Osteoblast (primary cell): ENCODE measurements at regions not wholly inside any gene's neighbourhood (a gene's known extent, or its start where the extent isn't known, plus 50 kb on each side); places are given as distances from the start of the nearest gene placed in this dataset.

Source experiments
- DNase-seq: peaks from one replicate; pipeline ENCODE4 v3.0.0; 2011; ENCODE audit warnings: low spot score, mixed read lengths; ENCODE audit not compliant: insufficient read length; ENCODE audit errors: missing footprints
- H2AFZ ChIP-seq: 2 replicates; pipeline ENCODE4 v1.6.0; 2011; ENCODE audit warnings: mild to moderate bottlenecking, low read length
- H3K27ac ChIP-seq: 2 replicates; pipeline ENCODE4 v1.5.1; 2011; ENCODE audit warnings: mild to moderate bottlenecking, low read depth, low read length, moderate library complexity
- H3K27me3 ChIP-seq: 2 replicates; pipeline ENCODE4 v1.6.0; 2012; ENCODE audit warnings: mild to moderate bottlenecking, control low read depth, inconsistent platforms, low read length, moderate library complexity; ENCODE audit not compliant: insufficient read depth
- H3K36me3 ChIP-seq: 2 replicates; pipeline ENCODE4 v1.5.1; 2011; ENCODE audit warnings: mild to moderate bottlenecking, low read length, control low read depth, moderate library complexity; ENCODE audit not compliant: insufficient read depth
- H3K4me1 ChIP-seq: 2 replicates; pipeline ENCODE4 v1.5.1; 2011; ENCODE audit warnings: mild to moderate bottlenecking, low read length, control low read depth, moderate library complexity; ENCODE audit not compliant: insufficient read depth
- H3K4me2 ChIP-seq: 2 replicates; pipeline ENCODE4 v1.6.0; 2011; ENCODE audit warnings: mild to moderate bottlenecking, low read length; ENCODE audit not compliant: insufficient read depth
- H3K4me3 ChIP-seq: fragments of 200-600 bp; sonication (generic); 3 replicates; pipeline ENCODE4 v1.5.1; 2012; ENCODE audit warnings: mild to moderate bottlenecking, low read length, inconsistent platforms; ENCODE audit not compliant: insufficient read depth
- H3K79me2 ChIP-seq: 2 replicates; pipeline ENCODE4 v1.6.0; 2012; ENCODE audit warnings: mild to moderate bottlenecking, low read length, control low read depth, inconsistent platforms; ENCODE audit not compliant: insufficient read depth
- H3K9me3 ChIP-seq: 2 replicates; pipeline ENCODE4 v1.5.1; 2011; ENCODE audit warnings: low read depth, low read length, control low read depth
- H4K20me1 ChIP-seq: 2 replicates; pipeline ENCODE4 v1.6.0; 2012; ENCODE audit warnings: mild to moderate bottlenecking, low read length, control low read depth; ENCODE audit not compliant: insufficient read depth
- CTCF ChIP-seq: IDR thresholded peaks from 2 replicates; pipeline ENCODE4 v1.5.1; 2011; ENCODE audit warnings: mild to moderate bottlenecking, low read depth, low read length, moderate library complexity; ENCODE audit errors: extremely low read depth

DNA sequence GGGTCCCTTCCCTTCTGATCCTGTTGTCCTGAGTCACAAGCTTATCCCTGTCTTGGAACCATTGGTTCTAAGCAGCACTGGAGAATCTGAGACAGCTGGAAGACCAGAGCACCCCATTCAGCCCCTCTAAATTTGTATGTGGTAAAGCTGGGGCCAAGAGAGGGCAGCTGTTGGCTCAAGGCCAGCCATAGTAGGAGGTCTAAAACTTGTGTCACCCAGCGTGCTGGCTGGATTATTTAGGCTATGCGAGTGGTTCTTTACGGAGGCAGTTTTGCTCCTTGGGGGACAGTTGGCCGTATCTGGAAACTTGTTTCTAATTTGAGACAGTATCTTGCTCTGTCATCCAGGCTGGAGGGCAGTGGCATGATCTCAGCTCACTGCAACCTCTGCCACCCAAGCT, 69.6 kb upstream of the GSE1 start:
- no peak overlapping the region for H3K4me3 ChIP-seq
- no peaks in the 10 kb centered on the region for H3K4me1 ChIP-seq
- no peak overlapping the region for H3K4me2 ChIP-seq
- H3K36me3 ChIP-seq: no peaks in the 10 kb centered on the region
- no peaks in the 10 kb centered on the region for H3K27me3 ChIP-seq
- peaks cover 8% of the 10 kb centered on the region for H4K20me1 ChIP-seq
- H3K9me3 ChIP-seq: no peaks in the 10 kb centered on the region
- H3K27ac ChIP-seq: no peak overlapping the region
- no peaks in the 10 kb centered on the region for H3K79me2 ChIP-seq
- no peak for TF ChIP-seq CTCF
- DNase-seq: no peak
- no peak overlapping the region for H2AFZ ChIP-seq

DNA sequence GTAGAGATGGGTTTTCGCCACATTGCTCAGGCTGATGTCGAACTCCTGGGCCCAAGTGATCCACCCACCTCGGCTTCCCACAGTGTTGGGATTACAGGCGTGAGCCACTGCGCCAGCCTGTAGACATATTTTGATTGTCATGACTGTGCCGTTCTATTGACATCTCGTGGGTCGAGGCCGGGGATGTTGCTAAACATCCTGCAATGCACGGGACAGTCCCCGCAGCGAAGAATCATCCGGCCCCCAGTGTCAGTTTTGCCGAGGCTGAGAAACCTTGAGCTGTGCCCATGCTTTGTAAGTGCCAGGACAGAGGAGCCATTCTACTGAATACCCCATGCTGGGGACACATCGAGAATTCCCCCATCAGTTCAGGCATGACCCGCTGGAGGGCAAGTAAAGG, 69.1 kb upstream of the GSE1 start:
- Histone ChIP-seq H3K4me3 (no peak overlapping the region), H3K36me3 (no peaks in the 10 kb centered on the region), H3K9me3 (no peaks in the 10 kb centered on the region), H3K79me2 (no peaks in the 10 kb centered on the region), H3K4me1 (no peaks in the 10 kb centered on the region), H3K4me2 (no peak overlapping the region), H2AFZ (no peak overlapping the region), H4K20me1 (peaks cover 8% of the 10 kb centered on the region), H3K27me3 (no peaks in the 10 kb centered on the region), H3K27ac (no peak overlapping the region)
- TF ChIP-seq CTCF: no peak
- no peak for DNase-seq

GRCh38 chr16:85544668-85545067, 68.5 kb upstream of the GSE1 start:
- Histone ChIP-seq H3K27me3 (no peaks in the 10 kb centered on the region), H3K4me2 (no peak overlapping the region), H3K79me2 (no peaks in the 10 kb centered on the region), H2AFZ (no peak overlapping the region), H3K36me3 (no peaks in the 10 kb centered on the region), H3K9me3 (no peaks in the 10 kb centered on the region), H3K4me3 (no peak overlapping the region), H4K20me1 (peaks cover 7% of the 10 kb centered on the region), H3K27ac (no peak overlapping the region), H3K4me1 (no peaks in the 10 kb centered on the region)
- no peak for DNase-seq
- no peak for TF ChIP-seq CTCF

DNA sequence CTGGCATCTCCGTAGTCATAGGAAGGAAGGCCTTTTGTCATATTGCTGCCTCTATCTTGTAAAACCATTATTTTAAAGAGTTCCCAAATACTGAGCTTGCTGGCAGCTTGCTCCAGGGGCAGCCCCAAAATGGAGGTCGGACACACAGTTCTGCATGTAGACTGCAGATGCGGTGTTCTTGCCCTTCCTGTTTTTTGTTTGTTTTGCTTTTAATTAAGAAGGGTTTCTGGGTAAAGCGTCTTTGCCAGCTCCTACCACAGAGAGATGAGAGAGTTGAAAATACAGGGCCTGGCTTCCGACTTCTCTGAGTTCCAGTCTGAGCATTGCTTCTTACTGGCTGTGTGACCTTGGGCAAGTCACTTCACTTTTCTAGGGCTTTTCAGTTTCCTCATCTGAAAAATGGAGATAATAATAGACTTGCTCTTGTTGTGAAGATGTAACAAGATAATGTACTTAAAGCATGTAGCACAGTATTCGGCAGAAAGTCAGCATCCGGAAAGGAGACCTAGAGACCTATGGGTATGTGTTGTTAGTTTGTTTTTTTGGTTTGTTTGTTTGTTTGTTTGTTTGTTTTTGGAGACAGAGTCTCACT, 67.8 kb upstream of the GSE1 start:
- H3K27me3 ChIP-seq: no peaks in the 10 kb centered on the region
- no peak for TF ChIP-seq CTCF
- H3K79me2 ChIP-seq: no peaks in the 10 kb centered on the region
- H3K4me1 ChIP-seq: no peaks in the 10 kb centered on the region
- H3K36me3 ChIP-seq: no peaks in the 10 kb centered on the region
- no peak overlapping the region for H3K4me3 ChIP-seq
- no peaks in the 10 kb centered on the region for H3K9me3 ChIP-seq
- no peak for DNase-seq
- peaks cover 6% of the 10 kb centered on the region for H4K20me1 ChIP-seq
- H2AFZ ChIP-seq: no peak overlapping the region
- H3K27ac ChIP-seq: no peak overlapping the region
- H3K4me2 ChIP-seq: no peak overlapping the region
